ENCODE measurements at regions not wholly inside any gene's neighbourhood (a gene's known extent, or its start where the extent isn't known, plus 50 kb on each side); places are given as distances from the start of the nearest gene placed in this dataset.
"Not testable (repeated sequence)": the region's sequence is repeated elsewhere in the genome, so short reads cannot be mapped to it uniquely, and the experiment has no call there.

DNA sequence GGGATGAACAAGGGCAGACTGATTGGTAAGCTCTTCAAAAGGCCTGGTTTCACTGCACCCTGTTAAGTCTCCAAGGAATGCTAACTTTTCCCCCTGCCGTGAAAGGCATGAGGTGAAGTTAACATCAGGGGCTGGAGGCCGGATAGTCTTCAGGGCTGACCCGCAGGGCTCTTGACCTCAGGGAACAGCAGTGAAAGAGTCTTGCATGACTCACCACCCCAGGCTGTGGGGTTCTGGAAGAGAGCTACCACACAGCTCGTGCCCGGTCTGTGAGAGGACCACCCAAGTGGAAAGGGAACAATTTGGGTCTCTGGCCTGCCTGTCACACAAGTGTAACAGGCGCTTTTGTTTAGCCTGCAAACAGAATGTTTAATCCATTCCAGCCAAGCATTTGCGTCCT is 504.9 kb downstream of the EDEM1 start:
- no peak for DNase-seq (ENCODE audit: low spot score)

DNA sequence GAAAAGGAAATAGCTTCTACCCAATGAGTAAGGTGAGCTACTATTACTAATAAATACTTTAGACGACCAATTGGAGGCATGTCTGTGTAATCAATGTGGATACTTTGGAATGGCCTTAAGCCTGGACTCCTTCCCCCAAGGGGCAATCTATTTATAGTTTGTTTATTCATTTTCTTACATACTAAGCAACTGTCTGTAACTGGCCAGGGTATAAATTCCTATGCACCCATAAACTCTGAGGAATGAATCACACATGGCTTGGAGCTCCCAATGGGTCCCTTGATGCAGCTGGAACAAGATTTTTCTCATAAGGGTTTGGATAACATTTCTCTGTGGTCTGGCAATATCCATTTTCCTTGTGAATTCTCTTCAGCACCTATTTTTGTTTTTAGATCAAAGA is 506.8 kb downstream of the EDEM1 start:
- DNase-seq (ENCODE audit: low spot score) = no peak

DNA sequence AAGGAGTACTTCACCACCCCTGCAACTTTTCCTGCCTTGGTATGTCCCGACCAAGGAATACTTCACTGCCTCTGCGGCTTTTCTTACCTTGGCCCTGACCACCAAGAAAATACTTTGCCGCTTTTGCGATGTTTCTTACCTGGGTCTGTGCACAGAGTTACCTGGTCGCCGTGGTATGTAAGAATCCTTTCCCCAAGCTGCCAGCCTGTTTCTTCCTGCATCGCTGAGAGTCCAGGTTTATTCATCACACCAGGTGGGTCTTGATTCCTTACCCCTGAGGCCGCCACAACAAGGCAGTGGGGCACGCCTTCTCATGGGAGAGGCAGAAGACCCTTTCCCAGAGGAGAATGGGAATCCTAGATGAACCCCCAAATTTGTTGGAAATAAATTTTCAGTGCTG is 511.3 kb downstream of the EDEM1 start:
- no peak for DNase-seq (ENCODE audit: low spot score)

DNA sequence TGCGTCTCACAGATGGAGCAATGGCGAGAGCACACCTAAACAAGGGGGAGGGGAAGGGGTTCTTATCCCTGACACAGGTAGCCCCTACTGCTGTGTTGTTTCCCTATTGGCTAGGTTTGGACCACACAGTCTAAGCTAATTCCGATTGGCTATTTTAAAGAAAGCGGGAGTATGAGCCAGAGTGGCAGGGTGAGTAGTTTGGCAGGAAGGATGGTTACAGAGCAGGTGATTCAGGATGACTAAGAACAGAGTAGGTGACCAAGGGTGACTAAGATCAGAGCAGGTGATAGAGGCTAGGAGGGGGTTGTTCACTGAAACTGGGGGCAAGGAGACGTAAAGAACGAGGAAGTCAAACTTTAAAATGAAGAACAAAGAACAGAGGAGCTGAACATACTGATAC is 511.8 kb downstream of the EDEM1 start:
- DNase-seq (ENCODE audit: low spot score) = no peak

DNA sequence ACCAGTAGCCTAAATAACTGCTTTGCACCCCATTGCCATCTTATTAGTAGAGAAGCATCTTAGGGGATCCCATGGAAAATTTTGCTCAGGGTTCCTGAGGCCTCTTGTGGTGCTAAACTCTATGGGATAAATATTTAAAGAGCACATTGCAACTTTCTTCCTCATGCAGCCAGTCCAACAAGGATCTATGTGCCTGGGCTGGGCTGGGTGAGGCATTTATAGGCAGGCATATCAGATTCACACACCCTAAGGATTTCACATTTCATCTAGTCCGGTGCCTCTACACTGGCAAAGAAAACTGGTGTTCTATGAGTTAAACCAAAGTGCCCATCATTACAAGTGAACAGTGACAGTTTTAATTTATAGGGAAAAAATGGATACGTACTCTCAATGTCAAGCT is 512.3 kb downstream of the EDEM1 start:
- no peak for DNase-seq (ENCODE audit: low spot score)

DNA sequence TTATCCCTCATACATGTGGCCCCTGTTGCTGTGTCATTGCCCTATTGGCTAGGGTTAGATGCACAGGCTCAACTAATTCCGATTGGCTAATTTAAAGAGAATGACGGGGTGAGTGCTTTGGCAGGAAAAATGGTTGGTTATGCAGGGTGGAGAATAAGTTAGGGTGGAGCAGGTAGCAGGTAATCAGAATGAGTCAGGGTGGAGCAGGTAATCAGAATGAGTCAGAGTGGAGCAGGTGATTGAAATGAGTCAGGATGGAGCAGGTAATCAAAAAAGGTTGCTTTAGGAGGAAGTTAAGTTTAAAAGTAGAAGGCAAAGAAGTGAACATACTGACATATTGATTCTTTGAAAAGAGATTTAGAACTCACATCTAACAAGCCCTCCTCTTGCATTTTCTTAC is 513.5 kb downstream of the EDEM1 start:
- not testable (repeated sequence) for DNase-seq (ENCODE audit: low spot score)

DNA sequence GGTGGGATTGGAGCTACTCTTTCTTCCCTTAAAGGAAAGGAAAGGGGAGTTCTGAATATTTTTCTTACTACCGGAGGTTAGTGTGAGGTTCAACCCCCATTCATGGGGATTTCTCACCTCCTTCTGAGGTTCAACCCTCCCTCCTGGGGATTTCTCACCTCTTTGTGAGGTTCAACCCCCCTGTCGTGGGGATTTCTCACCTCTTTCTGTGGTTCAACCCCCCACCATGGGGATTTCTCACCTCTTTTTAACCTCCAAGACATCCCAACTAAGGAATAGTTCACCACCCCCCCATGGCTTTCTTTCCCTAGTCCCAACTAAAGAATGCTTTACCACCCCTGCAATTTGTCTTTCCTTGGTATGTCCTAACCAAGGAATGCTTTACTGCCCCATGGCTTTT is 520.3 kb downstream of the EDEM1 start:
- no peak for DNase-seq (ENCODE audit: low spot score)

DNA sequence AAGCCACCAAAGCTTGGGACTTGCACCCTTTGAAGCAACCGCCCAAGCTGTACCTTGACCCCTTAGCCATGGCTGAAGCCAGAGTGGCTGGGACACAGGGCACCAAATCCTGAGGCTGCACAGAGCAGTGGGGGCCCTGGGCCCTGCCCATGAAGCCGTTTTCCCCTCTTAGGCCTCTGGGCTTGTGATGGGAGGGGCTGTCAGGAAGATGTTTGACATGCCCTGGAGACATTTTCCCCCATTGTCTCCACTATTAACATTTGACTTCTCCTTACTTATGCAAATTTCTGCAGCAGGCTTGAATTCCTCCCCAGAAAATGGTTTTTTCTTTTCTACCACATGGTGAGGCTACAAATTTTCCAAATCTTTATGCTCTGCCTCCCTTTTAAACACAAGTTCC is 522.2 kb downstream of the EDEM1 start:
- DNase-seq (ENCODE audit: low spot score) = no peak

DNA sequence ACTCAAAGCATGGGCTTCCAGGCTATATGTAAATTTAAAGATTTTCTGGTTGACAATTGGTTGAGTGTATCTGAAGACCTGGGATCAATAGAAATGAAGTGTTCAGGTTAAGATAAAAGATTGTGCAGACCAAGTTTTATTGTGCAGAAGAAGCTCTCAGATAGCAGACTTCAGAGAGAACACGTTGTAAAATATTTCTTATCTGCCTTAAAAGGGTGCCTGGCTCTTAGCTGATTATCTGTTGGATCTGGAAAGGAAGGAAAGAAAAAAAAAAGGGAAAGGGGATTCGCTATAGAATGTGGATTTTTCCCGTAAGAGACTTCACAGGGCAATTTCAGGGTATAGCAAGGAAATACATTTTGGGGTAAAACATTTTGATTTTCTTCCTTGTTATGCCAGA is 523.2 kb downstream of the EDEM1 start:
- no peak for DNase-seq (ENCODE audit: low spot score)

DNA sequence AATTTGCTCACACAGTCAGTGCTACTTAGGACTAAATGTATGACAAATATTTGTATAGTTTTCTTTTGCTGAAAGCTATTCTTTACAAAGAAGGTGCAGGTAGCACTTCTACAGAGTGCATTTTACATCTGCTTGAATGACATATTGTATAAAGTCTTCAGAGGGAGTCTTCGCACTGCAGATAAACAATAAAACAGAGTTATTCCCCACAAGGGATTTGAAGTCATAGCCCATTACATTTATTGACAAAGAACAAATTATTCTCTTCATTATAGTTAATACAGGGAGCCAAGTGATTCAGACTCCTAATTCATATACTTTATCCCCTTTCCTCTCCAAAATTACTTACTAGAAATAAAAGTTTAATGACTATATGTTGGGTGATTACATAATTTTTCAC is 529.7 kb downstream of the EDEM1 start:
- no peak for DNase-seq (ENCODE audit: low spot score)

DNA sequence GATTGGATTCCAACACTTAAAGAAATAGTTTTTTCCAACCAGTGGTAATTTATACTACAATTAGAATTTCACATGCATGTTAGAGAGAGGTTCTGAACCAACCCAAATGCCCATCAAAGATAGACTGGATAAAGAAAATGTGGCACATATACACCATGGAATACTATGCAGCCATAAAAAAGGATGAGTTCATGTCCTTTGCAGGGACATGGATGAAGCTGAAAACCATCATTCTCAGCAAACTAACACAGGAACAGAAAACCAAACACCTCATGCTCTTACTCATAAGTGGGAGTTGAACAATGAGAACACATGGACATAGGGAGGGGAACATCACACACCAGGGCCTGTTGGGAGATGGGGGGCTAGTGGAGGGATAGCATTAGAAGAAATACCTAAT is 532.2 kb downstream of the EDEM1 start:
- not testable (repeated sequence) for DNase-seq (ENCODE audit: low spot score)

DNA sequence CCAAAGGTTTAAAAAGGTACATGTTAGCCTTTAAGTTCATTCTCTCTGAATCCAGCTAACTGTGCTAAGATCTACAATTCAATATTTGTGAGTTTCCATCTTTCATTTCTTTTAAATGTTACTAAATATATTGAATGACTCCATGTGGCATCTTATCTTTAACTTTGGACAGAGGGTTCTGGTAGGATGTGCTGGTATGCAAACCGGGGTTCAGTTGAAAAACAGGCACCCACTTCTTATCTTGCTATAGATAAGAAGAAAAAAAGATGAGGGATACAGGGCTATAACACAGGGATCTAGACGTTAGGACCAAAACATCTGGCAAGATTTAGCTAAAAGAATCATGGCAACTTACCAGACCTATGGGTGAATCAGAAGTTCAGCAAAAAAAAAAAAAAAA is 538.3 kb downstream of the EDEM1 start:
- DNase-seq (ENCODE audit: low spot score) = no peak

DNA sequence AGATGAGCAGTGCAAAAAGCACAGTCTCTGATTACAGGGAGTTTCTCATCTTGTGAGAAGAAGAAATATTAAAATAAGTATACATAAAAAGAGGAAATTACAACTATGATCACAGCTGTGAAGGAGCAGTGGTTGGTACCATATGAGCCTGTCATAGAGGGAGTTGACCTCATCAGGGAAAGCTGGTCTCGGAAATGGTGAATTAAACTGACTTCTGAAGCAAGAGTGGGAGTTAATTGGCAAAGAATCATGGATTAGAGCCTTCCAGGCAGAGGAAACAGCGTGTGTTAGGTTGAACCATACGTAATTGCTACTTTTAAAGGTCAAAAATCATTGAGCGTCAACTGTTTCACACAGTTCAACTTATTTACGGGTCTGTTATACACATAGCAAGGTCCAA is 539.1 kb downstream of the EDEM1 start:
- no peak for DNase-seq (ENCODE audit: low spot score)

DNA sequence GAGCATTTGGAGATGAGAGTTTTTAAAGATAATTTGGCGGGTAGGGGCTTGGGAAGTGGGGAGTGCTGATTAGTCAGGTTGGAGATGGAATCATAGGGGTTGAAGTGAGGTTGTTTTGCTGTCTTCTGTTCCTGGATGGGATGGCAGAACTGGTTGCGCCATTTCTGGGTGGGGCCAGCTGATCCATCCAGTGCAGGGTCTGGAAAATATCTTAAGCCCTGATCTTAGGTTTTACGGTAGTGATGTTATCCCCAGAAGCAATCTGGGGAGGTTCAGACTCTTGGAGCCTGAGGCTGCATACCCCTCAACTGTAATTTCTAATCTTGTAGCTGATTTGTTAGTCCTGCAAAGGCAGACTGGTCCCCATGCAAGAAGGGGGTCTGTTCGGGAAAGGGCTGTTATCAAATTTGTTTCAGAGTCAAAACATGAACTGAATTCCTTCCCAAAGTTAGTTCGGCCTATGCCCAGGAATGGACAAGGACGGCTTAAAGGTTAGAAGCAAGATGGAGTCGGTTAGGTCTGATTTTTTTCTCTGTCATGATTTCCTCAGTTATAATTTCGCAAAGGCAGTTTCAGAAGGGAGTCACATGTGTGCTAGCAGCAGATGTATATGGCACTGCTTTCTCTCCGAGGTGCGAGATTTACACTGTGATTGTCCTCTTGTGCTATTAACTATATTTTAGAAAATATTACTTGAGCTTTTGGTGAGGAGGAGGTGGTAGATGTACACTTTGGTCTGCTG is 540.4 kb downstream of the EDEM1 start:
- no peak for DNase-seq (ENCODE audit: low spot score)

DNA sequence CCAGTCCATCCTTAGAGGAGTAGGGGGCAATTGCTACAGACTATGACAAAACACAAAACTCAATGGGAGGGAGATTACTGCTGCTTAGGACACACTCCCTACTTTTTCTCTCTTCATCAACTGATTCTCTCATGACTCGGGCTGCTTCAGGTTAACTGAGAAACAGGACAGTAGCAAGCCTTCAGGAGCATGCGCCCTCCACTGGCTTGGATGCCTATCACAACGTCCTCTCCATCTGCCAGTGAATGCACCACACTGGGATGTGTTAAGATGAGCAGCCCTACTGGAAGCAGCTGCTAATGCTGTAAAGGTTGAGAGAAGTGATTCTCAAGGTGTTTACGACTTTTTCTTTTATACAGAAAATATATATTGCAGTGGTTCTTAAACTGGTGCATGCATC is 542.3 kb downstream of the EDEM1 start:
- no peak for DNase-seq (ENCODE audit: low spot score)

DNA sequence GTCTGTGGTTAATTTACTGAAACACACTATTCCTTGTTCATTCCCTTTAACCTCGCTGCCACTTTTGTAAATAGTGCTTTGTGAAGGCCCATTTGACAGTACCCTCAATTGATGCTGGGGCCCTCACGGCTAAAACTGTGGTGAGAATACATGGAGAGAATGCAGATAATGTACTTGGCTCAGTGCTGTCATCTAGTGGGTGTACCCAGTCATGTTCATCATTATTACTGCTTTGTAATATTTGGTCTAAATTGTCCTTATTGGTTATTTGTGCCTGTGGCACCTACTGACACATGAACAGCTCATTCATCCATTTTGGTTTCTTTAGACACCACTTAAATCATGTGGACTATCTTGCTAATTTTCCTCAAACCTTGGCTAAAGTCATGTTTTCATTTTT is 543.6 kb downstream of the EDEM1 start:
- no peak for DNase-seq (ENCODE audit: low spot score)

DNA sequence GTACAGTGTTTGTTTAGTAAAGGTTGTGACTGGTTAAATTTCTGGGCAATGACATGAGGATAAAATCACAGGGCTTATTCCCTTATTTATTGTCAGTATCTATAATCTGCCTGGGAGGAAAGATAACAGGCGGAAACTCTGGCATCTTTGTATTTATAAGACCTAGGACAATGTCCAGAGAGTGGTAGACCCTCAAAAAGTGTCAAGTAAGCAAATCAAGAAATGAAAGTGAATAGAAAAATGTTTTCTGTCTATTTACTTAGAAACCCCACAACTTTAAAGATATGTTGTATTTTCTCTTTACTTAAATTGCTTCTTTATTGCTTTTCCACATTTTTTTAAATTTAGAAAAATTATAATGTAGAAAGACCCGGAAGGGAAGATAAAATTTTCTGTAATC is 544.6 kb downstream of the EDEM1 start:
- DNase-seq (ENCODE audit: low spot score) = no peak

DNA sequence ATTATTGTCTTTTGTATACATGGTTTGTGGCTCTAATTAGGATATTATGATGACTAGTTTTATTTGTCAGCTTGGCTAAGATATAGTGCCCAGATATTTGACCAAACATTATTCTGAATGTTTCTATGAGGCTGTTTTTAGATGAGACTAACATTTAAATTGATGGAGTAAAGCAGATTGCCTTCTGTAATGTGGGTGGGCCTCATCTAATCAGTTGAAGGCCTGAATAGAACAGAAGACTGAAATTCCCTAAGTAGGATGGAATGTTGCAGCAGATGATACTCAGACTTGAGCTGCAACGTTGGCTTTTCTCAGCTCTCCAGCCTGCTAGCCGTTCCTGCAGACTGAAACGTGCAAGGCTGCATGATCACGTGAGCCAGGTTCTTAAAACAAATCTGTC is 546.5 kb downstream of the EDEM1 start:
- DNase-seq (ENCODE audit: low spot score) = no peak

DNA sequence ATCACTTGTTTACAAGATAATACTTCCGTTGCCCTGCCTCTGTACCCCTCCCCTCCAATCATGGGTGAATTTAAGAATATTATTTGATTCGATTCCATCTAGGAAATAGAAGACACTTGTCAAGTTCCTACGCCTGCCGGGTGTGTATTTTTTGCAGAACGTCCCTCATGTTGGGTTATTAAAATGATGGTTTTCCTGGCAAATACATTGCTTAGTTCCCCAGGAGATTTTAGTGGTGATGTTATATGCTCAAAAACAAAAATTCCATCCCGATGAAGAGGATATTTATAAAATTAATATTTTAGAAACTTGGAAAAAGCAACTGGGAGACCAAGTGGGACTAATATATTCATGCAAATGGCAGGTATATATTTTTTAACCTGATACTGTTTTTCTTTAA is 548.4 kb downstream of the EDEM1 start:
- DNase-seq (ENCODE audit: low spot score) = no peak

DNA sequence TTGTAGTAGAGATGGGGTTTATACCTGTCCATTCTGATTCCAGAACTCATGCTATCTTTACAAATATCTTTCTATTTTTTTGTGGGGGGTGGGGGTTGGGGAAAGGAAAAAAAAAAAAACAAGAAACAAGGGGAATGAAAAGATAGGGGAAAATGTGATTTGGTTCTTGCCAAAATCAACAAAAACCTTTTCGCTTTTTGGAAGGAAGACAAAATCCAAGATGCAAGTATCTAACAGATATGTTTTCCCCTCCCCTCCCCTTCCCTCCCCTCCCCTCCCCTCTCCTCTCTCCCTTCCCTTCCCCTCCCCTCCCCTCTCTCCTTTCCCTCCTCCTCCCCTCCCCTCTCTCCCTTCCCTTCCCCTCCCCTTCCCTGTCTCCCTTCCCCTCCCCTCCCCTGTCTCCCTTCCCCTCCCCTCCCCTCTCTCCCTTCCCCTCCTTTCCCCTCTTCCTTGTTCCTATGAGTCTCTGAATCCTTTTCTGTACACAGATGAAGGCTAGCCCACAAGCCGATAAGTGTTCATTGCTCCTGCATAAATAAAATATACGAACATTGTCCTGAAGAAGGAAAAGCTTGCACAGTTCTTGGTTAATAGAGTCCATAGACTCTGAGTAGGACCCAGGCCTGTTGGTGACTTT is 551.9 kb downstream of the EDEM1 start:
- no peak for DNase-seq (ENCODE audit: low spot score)

DNA sequence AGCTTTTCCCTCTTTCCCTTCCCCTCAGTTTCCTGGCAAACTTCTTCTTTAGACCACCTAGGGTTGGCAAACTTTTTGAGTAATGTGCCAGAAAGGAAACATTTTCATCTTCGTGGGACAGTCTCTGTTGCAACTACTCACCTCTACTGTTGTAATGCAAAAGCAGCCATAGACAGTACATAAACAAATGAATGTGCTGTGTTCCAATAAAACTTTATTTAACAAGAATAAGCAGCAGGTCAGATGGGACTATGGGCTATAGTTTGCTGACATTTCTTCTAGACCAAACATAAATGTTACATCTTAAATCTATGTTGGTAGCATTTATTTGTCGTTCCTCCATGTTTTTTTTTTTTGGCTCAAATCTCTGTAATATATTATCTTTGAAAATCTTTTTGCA is 552.4 kb downstream of the EDEM1 start:
- DNase-seq (ENCODE audit: low spot score) = no peak

DNA sequence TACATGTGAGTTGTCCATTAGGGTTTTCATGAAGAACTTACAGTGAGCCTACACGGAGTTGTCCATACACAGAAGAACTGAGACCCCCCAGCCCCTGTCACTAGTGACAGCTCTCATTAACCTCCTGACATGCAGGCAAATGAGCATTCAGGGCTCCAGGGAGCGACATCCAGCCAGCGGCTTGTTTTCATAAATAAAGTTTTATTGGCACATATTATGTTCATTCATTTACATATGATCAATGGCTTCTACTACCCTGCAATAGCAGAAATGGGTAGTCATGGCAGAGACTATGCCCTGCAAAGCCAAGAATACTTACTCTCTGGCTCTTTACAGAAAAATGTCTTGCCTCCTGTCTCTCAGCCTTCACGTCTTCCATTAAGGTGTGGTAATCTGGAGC is 553.5 kb downstream of the EDEM1 start:
- DNase-seq (ENCODE audit: low spot score) = no peak

DNA sequence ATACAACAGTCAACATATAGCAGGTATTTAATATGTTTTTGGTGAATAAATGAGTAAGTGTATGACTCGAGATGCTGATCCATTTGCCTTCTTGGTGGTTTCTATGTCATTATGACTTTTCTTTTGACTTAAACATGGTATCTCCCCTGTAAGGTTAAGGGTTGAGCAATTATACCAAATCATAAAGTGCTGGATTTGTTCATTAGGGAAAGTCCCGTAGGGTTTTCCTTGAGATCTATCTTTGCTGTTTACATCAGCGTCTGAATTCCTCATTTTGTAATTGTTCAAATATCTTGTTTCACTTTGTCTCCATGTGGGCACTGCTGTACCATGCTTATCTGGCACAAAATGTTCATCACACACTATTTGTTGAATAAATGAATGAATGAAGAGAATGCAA is 562.6 kb downstream of the EDEM1 start:
- DNase-seq (ENCODE audit: low spot score) = no peak

Measured in hepatic stellate cell (primary cell).